ENCODE measurements at regions not wholly inside any gene's neighbourhood (a gene's known extent, or its start where the extent isn't known, plus 50 kb on each side); places are given as distances from the start of the nearest gene placed in this dataset.

GRCh38 chr3:25018909-25019308, 409.2 kb upstream of the RARB start:
- no peak for DNase-seq

GRCh38 chr3:25019506-25019905, 408.6 kb upstream of the RARB start:
- DNase-seq, result no peak

GRCh38 chr3:25021816-25022215, 406.2 kb upstream of the RARB start:
- DNase-seq, result peak; percentile 13

- DNase-seq, result no peak
Measured at GRCh38 chr3:25023876-25024275, 404.2 kb upstream of the RARB start.

- no peak for DNase-seq
Measured at GRCh38 chr3:25025236-25025635, 402.8 kb upstream of the RARB start.

GRCh38 chr3:25027650-25028049, 400.4 kb upstream of the RARB start:
- no peak for DNase-seq

GRCh38 chr3:25029820-25030219, 398.2 kb upstream of the RARB start:
- no peak for DNase-seq

- DNase-seq, result no peak
Measured at GRCh38 chr3:25032344-25032743, 395.7 kb upstream of the RARB start.

- DNase-seq, result peak; percentile 57
Measured at GRCh38 chr3:25033407-25034029, 394.5 kb upstream of the RARB start.

- DNase-seq, result no peak
Measured at GRCh38 chr3:25035526-25035925, 392.5 kb upstream of the RARB start.

- no peak for DNase-seq
Measured at GRCh38 chr3:25036633-25037032, 391.4 kb upstream of the RARB start.

GRCh38 chr3:25037049-25037547, 391.0 kb upstream of the RARB start:
- DNase-seq, result no peak

GRCh38 chr3:25038271-25038670, 389.8 kb upstream of the RARB start:
- DNase-seq, result no peak

- DNase-seq, result no peak
Measured at GRCh38 chr3:25038922-25039321, 389.1 kb upstream of the RARB start.

GRCh38 chr3:25040748-25041147, 387.3 kb upstream of the RARB start:
- no peak for DNase-seq

- DNase-seq, result no peak
Measured at GRCh38 chr3:25041871-25042584, 386.0 kb upstream of the RARB start.

GRCh38 chr3:25043177-25043576, 384.9 kb upstream of the RARB start:
- no peak for DNase-seq

- no peak for DNase-seq
Measured at GRCh38 chr3:25043749-25044148, 384.3 kb upstream of the RARB start.

GRCh38 chr3:25044762-25045710, 383.0 kb upstream of the RARB start:
- DNase-seq, result no peak

- no peak for DNase-seq
Measured at GRCh38 chr3:25046911-25047771, 380.9 kb upstream of the RARB start.

- no peak for DNase-seq
Measured at GRCh38 chr3:25049304-25049703, 378.8 kb upstream of the RARB start.

- DNase-seq, result no peak
Measured at GRCh38 chr3:25053360-25053759, 374.7 kb upstream of the RARB start.
